Amniotic epithelial cell (primary cell): ENCODE measurements at regions not wholly inside any gene's neighbourhood (a gene's known extent, or its start where the extent isn't known, plus 50 kb on each side); places are given as distances from the start of the nearest gene placed in this dataset.

ENCODE experiments used
- DNase-seq: peaks from one replicate; pipeline ENCODE4 v3.0.0-alpha.2; 2010; ENCODE audit warnings: low read depth

- peak; percentile 9 for DNase-seq
Observed at GRCh38 chr11:104338186-104338585, 174.2 kb upstream of the PDGFD start.

GRCh38 chr11:104337273-104337672, 173.3 kb upstream of the PDGFD start:
- DNase-seq: no peak

- DNase-seq: peak; percentile 11
Observed at GRCh38 chr11:104333977-104334376, 170.0 kb upstream of the PDGFD start.

GRCh38 chr11:104332110-104332509, 168.2 kb upstream of the PDGFD start:
- no peak for DNase-seq

- no peak for DNase-seq
Observed at GRCh38 chr11:104329078-104329665, 165.2 kb upstream of the PDGFD start.

- DNase-seq: no peak
Observed at GRCh38 chr11:104328512-104328907, 164.6 kb upstream of the PDGFD start.

GRCh38 chr11:104327861-104328511, 164.0 kb upstream of the PDGFD start:
- no peak for DNase-seq

GRCh38 chr11:104325093-104325492, 161.1 kb upstream of the PDGFD start:
- no peak for DNase-seq

- no peak for DNase-seq
Observed at GRCh38 chr11:104324276-104324675, 160.3 kb upstream of the PDGFD start.

- no peak for DNase-seq
Observed at GRCh38 chr11:104323841-104324240, 159.9 kb upstream of the PDGFD start.

- DNase-seq: no peak
Observed at GRCh38 chr11:104322696-104323095, 158.7 kb upstream of the PDGFD start.

- DNase-seq: no peak
Observed at GRCh38 chr11:104320956-104321355, 157.0 kb upstream of the PDGFD start.

GRCh38 chr11:104320097-104320496, 156.2 kb upstream of the PDGFD start:
- peak; percentile 58 for DNase-seq

GRCh38 chr11:104319396-104319795, 155.4 kb upstream of the PDGFD start:
- DNase-seq: no peak

GRCh38 chr11:104306862-104307474, 143.0 kb upstream of the PDGFD start:
- no peak for DNase-seq

GRCh38 chr11:104301776-104302175, 137.8 kb upstream of the PDGFD start:
- no peak for DNase-seq

- DNase-seq: peak; percentile 62
Observed at GRCh38 chr11:104291646-104292045, 127.7 kb upstream of the PDGFD start.

GRCh38 chr11:104286129-104286528, 122.2 kb upstream of the PDGFD start:
- DNase-seq: peak; percentile 27

- DNase-seq: peak; percentile 58
Observed at GRCh38 chr11:104279587-104279986, 115.6 kb upstream of the PDGFD start.

- peak; percentile 78 for DNase-seq
Observed at GRCh38 chr11:104275992-104276391, 112.0 kb upstream of the PDGFD start.

GRCh38 chr11:104260456-104260855, 96.5 kb upstream of the PDGFD start:
- DNase-seq: no peak

GRCh38 chr11:104259121-104259610, 95.2 kb upstream of the PDGFD start:
- no peak for DNase-seq

GRCh38 chr11:104256525-104256924, 92.6 kb upstream of the PDGFD start:
- peak; percentile 37 for DNase-seq
